Stimulated activated effector memory CD8-positive, alpha-beta T cell treated with anti-CD3 and anti-CD28 coated beads, Interleukin-12 subunit alpha, Interleukin-12 subunit beta, amount 100 ng/mL, for 72 hours (primary cell): ENCODE measurements at regions not wholly inside any gene's neighbourhood (a gene's known extent, or its start where the extent isn't known, plus 50 kb on each side); places are given as distances from the start of the nearest gene placed in this dataset.
"Not testable (repeated sequence)": the region's sequence is repeated elsewhere in the genome, so short reads cannot be mapped to it uniquely, and the experiment has no call there.

Experiments
- ATAC-seq: fragments of 150-1000 bp; cut with Tn5 transposase; 2 replicates; pipeline ENCODE4 v1.10.0; 2021
- DNase-seq, 2 donors: peaks; one replicate each; pipeline ENCODE4 v3.0.0; 2021 to 2022; ENCODE audit warnings: low spot score in 2 of 2
- H3K27ac Mint-ChIP-seq: one replicate; pipeline ENCODE4 v1.8.0; 2022; ENCODE audit warnings: mild to moderate bottlenecking, mixed read lengths
- H3K36me3 Mint-ChIP-seq: one replicate; pipeline ENCODE4 v1.8.0; 2022; ENCODE audit warnings: mild to moderate bottlenecking, mixed read lengths
- H3K4me1 Mint-ChIP-seq: one replicate; pipeline ENCODE4 v1.8.0; 2022; ENCODE audit warnings: mixed read lengths
- H3K4me3 Mint-ChIP-seq: one replicate; pipeline ENCODE4 v1.8.0; 2022; ENCODE audit warnings: mild to moderate bottlenecking, mixed read lengths
- H3K9me3 Mint-ChIP-seq: one replicate; pipeline ENCODE4 v1.8.0; 2022; ENCODE audit warnings: mixed read lengths

- not testable (repeated sequence) for H3K36me3 Mint-ChIP-seq, ATAC-seq, H3K27ac Mint-ChIP-seq, H3K4me1 Mint-ChIP-seq, H3K4me3 Mint-ChIP-seq, DNase-seq
- H3K9me3 Mint-ChIP-seq: peaks cover 17% of the 10 kb centered on the region
These were observed 54.8 kb upstream of the ZNF717 start for GRCh38 chr3:75840160-75840559.

- H3K4me1 Mint-ChIP-seq, DNase-seq, H3K9me3 Mint-ChIP-seq, H3K27ac Mint-ChIP-seq, H3K4me3 Mint-ChIP-seq, ATAC-seq, H3K36me3 Mint-ChIP-seq: not testable (repeated sequence)
These were observed 65.1 kb upstream of the ZNF717 start for GRCh38 chr3:75850301-75851008.

GRCh38 chr3:75863130-75863529 is 77.8 kb upstream of the ZNF717 start:
- no peak overlapping the region for H3K4me3 Mint-ChIP-seq
- H3K27ac Mint-ChIP-seq: no peak overlapping the region
- DNase-seq (no peak), ATAC-seq (no peak)
- H3K36me3 Mint-ChIP-seq: no peaks in the 10 kb centered on the region
- H3K4me1 Mint-ChIP-seq: no peaks in the 10 kb centered on the region
- H3K9me3 Mint-ChIP-seq: peaks cover 16% of the 10 kb centered on the region

GRCh38 chr3:75863878-75864277 is 78.5 kb upstream of the ZNF717 start:
- Mint-ChIP-seq H3K4me1 (no peaks in the 10 kb centered on the region), H3K9me3 (peaks cover 14% of the 10 kb centered on the region), H3K27ac (no peak overlapping the region), H3K4me3 (no peak overlapping the region), H3K36me3 (no peaks in the 10 kb centered on the region)
- DNase-seq (no peak), ATAC-seq (no peak)

- not testable (repeated sequence) for H3K4me1 Mint-ChIP-seq, H3K27ac Mint-ChIP-seq, ATAC-seq, DNase-seq, H3K36me3 Mint-ChIP-seq, H3K4me3 Mint-ChIP-seq
- H3K9me3 Mint-ChIP-seq: peaks cover 23% of the 10 kb centered on the region
These were observed 98.4 kb upstream of the ZNF717 start for GRCh38 chr3:75883719-75884118.

GRCh38 chr3:75886971-75887526 is 101.7 kb upstream of the ZNF717 start:
- Mint-ChIP-seq H3K9me3 (peaks cover 18% of the 10 kb centered on the region), H3K4me3 (no peak overlapping the region), H3K36me3 (no peaks in the 10 kb centered on the region), H3K4me1 (no peaks in the 10 kb centered on the region), H3K27ac (no peak overlapping the region)
- ATAC-seq: no peak
- DNase-seq: no peak

GRCh38 chr3:75894234-75894633 is 108.9 kb upstream of the ZNF717 start:
- Mint-ChIP-seq H3K4me1 (no peaks in the 10 kb centered on the region), H3K4me3 (no peak overlapping the region), H3K36me3 (no peaks in the 10 kb centered on the region), H3K9me3 (peaks cover 3% of the 10 kb centered on the region), H3K27ac (no peak overlapping the region)
- ATAC-seq (no peak), DNase-seq (no peak)

GRCh38 chr3:75896265-75896664 is 110.9 kb upstream of the ZNF717 start:
- Mint-ChIP-seq H3K27ac (no peak overlapping the region), H3K4me1 (no peaks in the 10 kb centered on the region), H3K36me3 (no peaks in the 10 kb centered on the region), H3K4me3 (no peak overlapping the region), H3K9me3 (peaks cover 3% of the 10 kb centered on the region)
- no peak for DNase-seq
- ATAC-seq: no peak

- not testable (repeated sequence) for DNase-seq, H3K27ac Mint-ChIP-seq, H3K9me3 Mint-ChIP-seq, ATAC-seq, H3K36me3 Mint-ChIP-seq, H3K4me3 Mint-ChIP-seq, H3K4me1 Mint-ChIP-seq
These were observed 116.1 kb upstream of the ZNF717 start for GRCh38 chr3:75901446-75901845.

GRCh38 chr3:75906555-75907112 is 121.3 kb upstream of the ZNF717 start:
- Mint-ChIP-seq H3K4me1 (no peaks in the 10 kb centered on the region), H3K27ac (no peak overlapping the region), H3K4me3 (no peak overlapping the region), H3K36me3 (no peaks in the 10 kb centered on the region), H3K9me3 (peaks cover 9% of the 10 kb centered on the region)
- DNase-seq: no peak
- ATAC-seq: no peak

GRCh38 chr3:75913800-75914350 is 128.5 kb upstream of the ZNF717 start:
- ATAC-seq (no peak), DNase-seq (no peak)
- Mint-ChIP-seq H3K4me3 (no peak overlapping the region), H3K36me3 (no peaks in the 10 kb centered on the region), H3K9me3 (peaks cover 21% of the 10 kb centered on the region), H3K4me1 (no peaks in the 10 kb centered on the region), H3K27ac (no peak overlapping the region)

- not testable (repeated sequence) for ATAC-seq, H3K4me3 Mint-ChIP-seq, H3K4me1 Mint-ChIP-seq, DNase-seq, H3K36me3 Mint-ChIP-seq, H3K27ac Mint-ChIP-seq
- peaks cover 19% of the 10 kb centered on the region for H3K9me3 Mint-ChIP-seq
These were observed 129.4 kb upstream of the ZNF717 start for GRCh38 chr3:75914741-75915140.

GRCh38 chr3:75938921-75939320 is 153.6 kb upstream of the ZNF717 start:
- ATAC-seq (no peak), DNase-seq (no peak)
- H3K27ac Mint-ChIP-seq: no peak overlapping the region
- no peaks in the 10 kb centered on the region for H3K4me1 Mint-ChIP-seq
- H3K4me3 Mint-ChIP-seq: no peak overlapping the region
- H3K9me3 Mint-ChIP-seq: peaks cover 4% of the 10 kb centered on the region
- no peaks in the 10 kb centered on the region for H3K36me3 Mint-ChIP-seq

- Mint-ChIP-seq H3K27ac (no peak overlapping the region), H3K9me3 (peaks cover 18% of the 10 kb centered on the region), H3K36me3 (no peaks in the 10 kb centered on the region), H3K4me3 (no peak overlapping the region), H3K4me1 (no peaks in the 10 kb centered on the region)
- DNase-seq: no peak
- no peak for ATAC-seq
These were observed 166.6 kb upstream of the ZNF717 start for GRCh38 chr3:75951941-75952340.

GRCh38 chr3:75960031-75960430 is 174.7 kb upstream of the ZNF717 start:
- H3K36me3 Mint-ChIP-seq, ATAC-seq: not testable (repeated sequence)
- H3K9me3 Mint-ChIP-seq: peaks cover 13% of the 10 kb centered on the region

GRCh38 chr3:75962054-75962453 is 176.7 kb upstream of the ZNF717 start:
- not testable (repeated sequence) for DNase-seq, H3K4me3 Mint-ChIP-seq, H3K4me1 Mint-ChIP-seq, H3K27ac Mint-ChIP-seq, ATAC-seq, H3K36me3 Mint-ChIP-seq
- H3K9me3 Mint-ChIP-seq: peaks cover 14% of the 10 kb centered on the region

More at GRCh38 chr3:75960031-75960430, 174.7 kb upstream of the ZNF717 start:
- H3K4me3 Mint-ChIP-seq, H3K27ac Mint-ChIP-seq, DNase-seq, H3K4me1 Mint-ChIP-seq: not testable (repeated sequence)
